Transverse colon (tissue), 4 donors: ENCODE measurements at regions not wholly inside any gene's neighbourhood (a gene's known extent, or its start where the extent isn't known, plus 50 kb on each side); places are given as distances from the start of the nearest gene placed in this dataset.
A peak's percentile ranks its signal among the peaks of the same experiment; 100 is the strongest.

ENCODE experiments used
- DNase-seq: peaks from one replicate; pipeline ENCODE4 v3.0.0-alpha.2; 2019
- H3K27ac ChIP-seq, 4 donors: fragments of 200-600 bp; sonication (generic); 2 replicates each; pipeline ENCODE4 v1.5.1; 2016 to 2018; ENCODE audit warnings: inconsistent platforms in 4 of 4
- H3K27me3 ChIP-seq: fragments of 200-600 bp; sonication (generic); 2 replicates; pipeline ENCODE4 v1.5.1; 2017; ENCODE audit warnings: inconsistent platforms
- H3K36me3 ChIP-seq, 4 donors: fragments of 200-600 bp; sonication (generic); 2 replicates each; pipeline ENCODE4 v1.5.1; 2017 to 2019; ENCODE audit warnings: inconsistent platforms in 4 of 4
- H3K4me1 ChIP-seq, 4 donors: fragments of 200-600 bp; sonication (generic); 2 replicates each; pipeline ENCODE4 v1.5.1; 2017 to 2020; ENCODE audit warnings: inconsistent platforms in 4 of 4
- H3K4me3 ChIP-seq, 4 donors: fragments of 200-600 bp; sonication (generic); 1 replicate in 1 of 4; 2 replicates in 3 of 4; pipeline versions ENCODE4 v1.5.1 to v1.6.1; 2017 to 2019; ENCODE audit warnings: inconsistent platforms in 4 of 4
- H3K9me3 ChIP-seq, 2 donors: fragments of 200-600 bp; sonication (generic); 2 replicates each; pipeline ENCODE4 v1.5.1; 2017 to 2019; ENCODE audit warnings: inconsistent platforms in 2 of 2
- EP300 ChIP-seq: sonication (generic); formaldehyde crosslinking; IDR thresholded peaks from one replicate; pipeline ENCODE4 v1.6.1; 2017; ENCODE audit warnings: antibody characterized with exemption, low read depth
- POLR2A ChIP-seq: fragments of 450-650 bp; IDR thresholded peaks from one replicate; pipeline ENCODE4 v1.6.1; 2016; ENCODE audit warnings: antibody characterized with exemption, mild to moderate bottlenecking, moderate library complexity
- POLR2AphosphoS5 ChIP-seq, 3 donors: sonication (generic); formaldehyde crosslinking; IDR thresholded peaks; one replicate each; pipeline ENCODE4 v1.6.1; 2016; ENCODE audit warnings: antibody characterized with exemption in 3 of 3
- WGBS, 2 donors: methylation state at CpG; one replicate each; pipeline ENCODE4 v1.1.5; 2018; ENCODE audit warnings: low coverage in 1 of 2; 5-methylcytosine and 5-hydroxymethylcytosine counted together
- in situ Hi-C, 4 donors: fragments of 200-750 bp; cut with MboI; loops; one replicate each; pipeline versions ENCODE4 v1.15.0 to v1.15.1; 2017; ENCODE audit warnings: low sequenced_read_pairs in 3 of 4, low pct_ligation_motif_present in 1 of 4, low pct_unique_long_range_greater_than_20kb in 1 of 4
- intact Hi-C: fragments of 100-400 bp; cut with DNase I; formaldehyde crosslinking; loops from one replicate; pipeline ENCODE4 v1.15.1; 2023; ENCODE audit warnings: low total_unique reads
- TF ChIP-seq, protein P1 (sequence below), 5 experiments: fragments of 200-600 bp in 3 of 5; fragments of 450-650 bp in 2 of 5; sonication (generic) in 3 of 5; IDR thresholded peaks; 1 replicate in 2 of 5; 2 replicates in 3 of 5; pipeline ENCODE4 v1.5.1; 2016 to 2017; ENCODE audit warnings: antibody characterized with exemption in 5 of 5, inconsistent platforms in 3 of 5, mild to moderate bottlenecking in 2 of 5, moderate library complexity in 1 of 5

DNA sequence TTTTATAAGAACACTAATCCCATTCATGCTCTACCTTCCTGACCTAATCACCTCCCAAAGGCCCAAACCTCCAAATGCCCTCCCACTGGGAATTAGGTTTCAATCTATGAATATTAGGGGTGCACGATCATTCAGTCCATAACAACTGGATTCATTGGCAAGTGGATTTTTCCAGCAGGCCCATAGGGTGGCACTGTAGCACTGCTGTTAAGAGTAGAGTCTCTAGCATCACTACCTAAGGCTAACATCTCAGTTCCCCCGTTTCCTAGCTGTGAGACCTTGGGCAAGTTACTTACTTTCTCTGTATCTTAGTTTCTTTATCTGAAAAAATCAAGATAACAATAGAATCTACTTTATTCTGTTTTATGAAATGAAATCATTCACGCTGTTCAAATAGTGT lies 315.8 kb downstream of the STIM2 start:
- H3K4me1 ChIP-seq = no peaks in the 10 kb centered on the region
- in situ Hi-C loops = no loop called here
- no peaks in the 10 kb centered on the region for H3K27me3 ChIP-seq
- H3K36me3 ChIP-seq = no peaks in the 10 kb centered on the region
- WGBS, 2 donors = 41 to 43% methylated on average over 2 to 3 of the region's 3 CpGs
- TF ChIP-seq POLR2AphosphoS5 (IDR thresholded peaks at IDR 0.05) (no peak), POLR2A (no peak)
- TF ChIP-seq, protein P1, sequence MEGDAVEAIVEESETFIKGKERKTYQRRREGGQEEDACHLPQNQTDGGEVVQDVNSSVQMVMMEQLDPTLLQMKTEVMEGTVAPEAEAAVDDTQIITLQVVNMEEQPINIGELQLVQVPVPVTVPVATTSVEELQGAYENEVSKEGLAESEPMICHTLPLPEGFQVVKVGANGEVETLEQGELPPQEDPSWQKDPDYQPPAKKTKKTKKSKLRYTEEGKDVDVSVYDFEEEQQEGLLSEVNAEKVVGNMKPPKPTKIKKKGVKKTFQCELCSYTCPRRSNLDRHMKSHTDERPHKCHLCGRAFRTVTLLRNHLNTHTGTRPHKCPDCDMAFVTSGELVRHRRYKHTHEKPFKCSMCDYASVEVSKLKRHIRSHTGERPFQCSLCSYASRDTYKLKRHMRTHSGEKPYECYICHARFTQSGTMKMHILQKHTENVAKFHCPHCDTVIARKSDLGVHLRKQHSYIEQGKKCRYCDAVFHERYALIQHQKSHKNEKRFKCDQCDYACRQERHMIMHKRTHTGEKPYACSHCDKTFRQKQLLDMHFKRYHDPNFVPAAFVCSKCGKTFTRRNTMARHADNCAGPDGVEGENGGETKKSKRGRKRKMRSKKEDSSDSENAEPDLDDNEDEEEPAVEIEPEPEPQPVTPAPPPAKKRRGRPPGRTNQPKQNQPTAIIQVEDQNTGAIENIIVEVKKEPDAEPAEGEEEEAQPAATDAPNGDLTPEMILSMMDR (IDR thresholded peaks at IDR 0.05) = peak; percentile 31 to 44 (median 39)
- intact Hi-C loops = no loop called here
- H3K4me3 ChIP-seq = no peak overlapping the region
- H3K9me3 ChIP-seq = no peaks in the 10 kb centered on the region
- DNase-seq = peak; percentile 25
- no peak overlapping the region for H3K27ac ChIP-seq

- Histone ChIP-seq H3K4me1 (peaks cover 0 to 2% (median 0%) of the 10 kb centered on the region in 4 donors), H3K27ac (no peak overlapping the region), H3K4me3 (no peak overlapping the region), H3K36me3 (no peaks in the 10 kb centered on the region), H3K27me3 (no peaks in the 10 kb centered on the region), H3K9me3 (no peaks in the 10 kb centered on the region)
- no peak for DNase-seq
- TF ChIP-seq POLR2AphosphoS5 (IDR thresholded peaks at IDR 0.05) (no peak), EP300 (no peak), POLR2A (no peak)
- TF ChIP-seq, protein P1 (IDR thresholded peaks at IDR 0.05) = no peak
- intact Hi-C loops = no loop called here
- 21% methylated on average over 2 of the region's 2 CpGs; no CpG with 5 or more reads in 1 of the 2 donors for WGBS, 2 donors
- in situ Hi-C loops = no loop called here
Observed at GRCh38 chr4:27176881-27177280, 316.2 kb downstream of the STIM2 start.

DNA sequence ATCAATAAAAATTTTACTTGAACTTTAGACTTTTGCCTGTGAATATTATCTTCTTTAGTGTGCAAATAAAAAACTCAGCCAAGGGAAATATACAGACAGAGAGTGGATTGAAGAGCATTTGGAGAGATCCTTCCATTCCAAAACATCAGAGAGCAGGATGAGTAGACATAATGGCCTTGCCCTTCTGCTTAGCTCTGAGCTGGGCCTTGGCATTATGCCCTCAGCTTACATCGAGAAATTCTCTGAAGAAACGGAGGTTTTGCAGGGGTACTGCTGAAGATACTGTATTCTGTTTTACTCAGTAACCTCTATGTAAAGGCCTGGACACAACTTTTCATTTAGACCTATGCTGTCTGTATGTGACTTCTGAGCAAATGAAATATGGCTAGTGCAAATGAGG lies 317.4 kb downstream of the STIM2 start:
- DNase-seq = no peak
- H3K9me3 ChIP-seq = no peaks in the 10 kb centered on the region

GRCh38 chr4:27181693-27182092 lies 321.1 kb downstream of the STIM2 start:
- H3K4me3 ChIP-seq = no peak overlapping the region
- in situ Hi-C loops (no loop called here), intact Hi-C loops (no loop called here)
- TF ChIP-seq POLR2A = no peak
- no peak for TF ChIP-seq EP300
- WGBS, 2 donors = 10 to 15% methylated on average over 2 to 4 of the region's 4 CpGs
- H3K4me1 ChIP-seq = peaks cover 0 to 4% (median 0%) of the 10 kb centered on the region in 4 donors
- no peaks in the 10 kb centered on the region for H3K27me3 ChIP-seq
- no peak overlapping the region for H3K27ac ChIP-seq
- no peaks in the 10 kb centered on the region for H3K9me3 ChIP-seq
- no peaks in the 10 kb centered on the region for H3K36me3 ChIP-seq
- DNase-seq = no peak

More for the DNA sequence above, 317.4 kb downstream of the STIM2 start:
- no peaks in the 10 kb centered on the region for H3K27me3 ChIP-seq
- H3K27ac ChIP-seq = no peak overlapping the region
- peaks cover 0 to 4% (median 0%) of the 10 kb centered on the region in 4 donors for H3K4me1 ChIP-seq
- in situ Hi-C loops = no loop called here
- no peaks in the 10 kb centered on the region for H3K36me3 ChIP-seq
- H3K4me3 ChIP-seq = no peak overlapping the region
- intact Hi-C loops = no loop called here
- WGBS, 2 donors = 42% methylated on average over 2 of the region's 2 CpGs; no CpG with 5 or more reads in 1 of the 2 donors
- TF ChIP-seq POLR2A (no peak), POLR2AphosphoS5 (IDR thresholded peaks at IDR 0.05) (no peak), EP300 (no peak)
- TF ChIP-seq, protein P1 (IDR thresholded peaks at IDR 0.05) = no peak

GRCh38 chr4:27182211-27182610 lies 321.6 kb downstream of the STIM2 start:
- Histone ChIP-seq H3K27ac (no peak overlapping the region), H3K4me3 (no peak overlapping the region), H3K4me1 (peaks cover 0 to 4% (median 0%) of the 10 kb centered on the region in 4 donors), H3K27me3 (no peaks in the 10 kb centered on the region), H3K36me3 (no peaks in the 10 kb centered on the region), H3K9me3 (no peaks in the 10 kb centered on the region)
- 85 to 95% methylated on average over 2 of the region's 2 CpGs for WGBS, 2 donors
- TF ChIP-seq EP300 = no peak
- TF ChIP-seq POLR2A = no peak
- no peak for TF ChIP-seq POLR2AphosphoS5 (IDR thresholded peaks at IDR 0.05)
- TF ChIP-seq, protein P1 (IDR thresholded peaks at IDR 0.05) = no peak
- in situ Hi-C loops = no loop called here
- intact Hi-C loops = no loop called here
- no peak for DNase-seq
